ENCODE measurements at regions not wholly inside any gene's neighbourhood (a gene's known extent, or its start where the extent isn't known, plus 50 kb on each side); places are given as distances from the start of the nearest gene placed in this dataset.

- TF ChIP-seq CTCF (conservative IDR thresholded peaks at IDR 0.05 in 1 of 2, IDR thresholded peaks at IDR 0.05 in 1 of 2; ENCODE audit: extremely low read depth in 1 of 2, insufficient read depth in 1 of 2, low read depth in 1 of 2, low read length in 2 of 2) (no peak), EZH2 (IDR thresholded peaks at IDR 0.05; ENCODE audit: borderline replicate concordance, low read length) (no peak)
These were observed 141.4 kb downstream of the CENPW start for GRCh38 chr6:126481319-126481718.

All from mammary epithelial cell (primary cell).